ENCODE measurements at regions not wholly inside any gene's neighbourhood (a gene's known extent, or its start where the extent isn't known, plus 50 kb on each side); places are given as distances from the start of the nearest gene placed in this dataset.

DNA sequence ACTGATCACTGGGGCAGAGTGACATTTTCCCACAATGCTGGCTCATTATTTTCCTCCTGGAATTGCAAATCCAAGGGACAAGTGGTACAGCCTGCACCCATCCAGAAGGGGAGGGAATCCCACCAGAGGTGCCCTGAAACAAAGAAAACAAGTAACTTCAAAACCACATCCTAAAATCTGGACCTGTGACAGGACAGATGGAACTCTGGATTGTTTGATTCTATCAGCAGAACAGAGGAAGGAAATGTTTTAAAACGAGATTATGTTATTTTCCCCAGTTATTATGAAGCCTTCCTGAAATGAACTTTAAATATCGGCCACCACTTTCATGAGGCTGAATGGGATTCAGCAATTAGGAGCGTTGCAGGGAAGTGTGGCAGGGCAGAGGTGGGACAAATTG lies 62.2 kb upstream of the ECHDC3 start:
- peaks cover 31% of the 10 kb centered on the region for H3K4me1 ChIP-seq (ENCODE audit: insufficient read depth, low read length, poor library complexity, severe bottlenecking)
- CTCF ChIA-PET = no interaction called here
- peaks cover 3% of the 10 kb centered on the region for H3K9me3 ChIP-seq (ENCODE audit: low read depth, low read length, poor library complexity, severe bottlenecking)
- no peak overlapping the region for H3K4me3 ChIP-seq (ENCODE audit: low read depth, low read length, poor library complexity, severe bottlenecking)
- no peaks in the 10 kb centered on the region for H3K36me3 ChIP-seq (ENCODE audit: insufficient read depth, low read length, poor library complexity, severe bottlenecking)
- TF ChIP-seq EZH2 (IDR thresholded peaks at IDR 0.05; ENCODE audit: borderline replicate concordance, low read depth, low read length, poor library complexity, severe bottlenecking) = no peak
- TF ChIP-seq, protein P1, sequence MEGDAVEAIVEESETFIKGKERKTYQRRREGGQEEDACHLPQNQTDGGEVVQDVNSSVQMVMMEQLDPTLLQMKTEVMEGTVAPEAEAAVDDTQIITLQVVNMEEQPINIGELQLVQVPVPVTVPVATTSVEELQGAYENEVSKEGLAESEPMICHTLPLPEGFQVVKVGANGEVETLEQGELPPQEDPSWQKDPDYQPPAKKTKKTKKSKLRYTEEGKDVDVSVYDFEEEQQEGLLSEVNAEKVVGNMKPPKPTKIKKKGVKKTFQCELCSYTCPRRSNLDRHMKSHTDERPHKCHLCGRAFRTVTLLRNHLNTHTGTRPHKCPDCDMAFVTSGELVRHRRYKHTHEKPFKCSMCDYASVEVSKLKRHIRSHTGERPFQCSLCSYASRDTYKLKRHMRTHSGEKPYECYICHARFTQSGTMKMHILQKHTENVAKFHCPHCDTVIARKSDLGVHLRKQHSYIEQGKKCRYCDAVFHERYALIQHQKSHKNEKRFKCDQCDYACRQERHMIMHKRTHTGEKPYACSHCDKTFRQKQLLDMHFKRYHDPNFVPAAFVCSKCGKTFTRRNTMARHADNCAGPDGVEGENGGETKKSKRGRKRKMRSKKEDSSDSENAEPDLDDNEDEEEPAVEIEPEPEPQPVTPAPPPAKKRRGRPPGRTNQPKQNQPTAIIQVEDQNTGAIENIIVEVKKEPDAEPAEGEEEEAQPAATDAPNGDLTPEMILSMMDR (conservative IDR thresholded peaks at IDR 0.05; ENCODE audit: low read depth, low read length) = no peak
- H3K27me3 ChIP-seq (replicated peaks; ENCODE audit: insufficient read depth, low read depth, low read length, poor library complexity) = no peaks in the 10 kb centered on the region
- DNase-seq (ENCODE audit: low spot score) = no peak
- H3K27ac ChIP-seq (ENCODE audit: low read depth, low read length, poor library complexity, severe bottlenecking) = no peak overlapping the region
- intact Hi-C loops (cut with micrococcal nuclease; ENCODE audit: unreplicated experiment) = no loop called here
- POLR2A ChIA-PET (ENCODE audit: low non-redundant PET) = no interaction called here
- BruUV-seq (replicated peaks) = no TSS peak

DNA sequence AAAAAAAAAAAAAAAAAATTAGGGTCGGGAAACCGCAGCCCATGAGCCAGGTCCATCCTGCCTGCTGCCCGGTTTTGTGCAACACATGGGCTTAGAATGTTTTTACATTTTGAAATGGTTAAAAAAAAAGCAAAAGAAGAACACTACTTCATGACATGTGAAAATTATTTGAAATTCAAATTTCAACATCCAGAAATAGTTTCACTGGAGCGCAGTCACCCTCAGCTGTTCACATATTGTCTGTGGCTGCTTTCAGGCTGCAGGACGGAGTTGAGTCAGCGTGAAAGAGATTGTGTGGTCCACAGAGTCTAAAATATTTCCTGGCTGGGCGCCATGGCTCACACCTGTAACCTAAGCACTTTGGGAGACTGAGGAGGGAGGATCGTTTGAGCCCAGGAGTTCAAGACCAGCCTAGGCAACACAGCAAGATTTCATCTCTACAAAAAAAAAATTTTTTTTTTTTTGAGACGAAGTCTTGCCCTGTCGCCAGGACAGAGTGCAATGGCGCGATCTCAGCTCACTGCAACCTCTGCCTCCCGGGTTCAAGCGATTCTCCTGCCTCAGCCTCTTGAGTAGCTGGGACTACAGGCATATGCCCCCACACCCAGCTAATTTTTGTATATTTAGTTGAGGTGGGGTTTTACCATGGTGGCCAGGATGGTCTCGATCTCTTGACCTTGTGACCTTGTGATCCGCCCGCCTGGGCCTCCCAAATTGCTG lies 63.9 kb upstream of the ECHDC3 start:
- H3K27me3 ChIP-seq (replicated peaks; ENCODE audit: insufficient read depth, low read depth, low read length, poor library complexity) = no peaks in the 10 kb centered on the region
- DNase-seq (ENCODE audit: low spot score) = no peak
- no peak for TF ChIP-seq EZH2 (IDR thresholded peaks at IDR 0.05; ENCODE audit: borderline replicate concordance, low read depth, low read length, poor library complexity, severe bottlenecking)
- H3K27ac ChIP-seq (ENCODE audit: low read depth, low read length, poor library complexity, severe bottlenecking) = no peak overlapping the region
- H3K9me3 ChIP-seq (ENCODE audit: low read depth, low read length, poor library complexity, severe bottlenecking) = peaks cover 3% of the 10 kb centered on the region
- CTCF ChIA-PET = interaction anchor here (0.6 kb wide), 1 partner anchor 308 kb away, joined by 4 read pairs; no protein-coding TSS in a partner anchor
- no peak overlapping the region for H3K4me3 ChIP-seq (ENCODE audit: low read depth, low read length, poor library complexity, severe bottlenecking)
- H3K36me3 ChIP-seq (ENCODE audit: insufficient read depth, low read length, poor library complexity, severe bottlenecking) = no peaks in the 10 kb centered on the region
- no TSS peak for BruUV-seq (replicated peaks)
- POLR2A ChIA-PET (ENCODE audit: low non-redundant PET) = interaction anchor here (0.6 kb wide), 1 partner anchor 578 kb away, joined by 3 read pairs; no protein-coding TSS in a partner anchor
- intact Hi-C loops (cut with micrococcal nuclease; ENCODE audit: unreplicated experiment) = no loop called here
- peaks cover 32% of the 10 kb centered on the region for H3K4me1 ChIP-seq (ENCODE audit: insufficient read depth, low read length, poor library complexity, severe bottlenecking)

DNA sequence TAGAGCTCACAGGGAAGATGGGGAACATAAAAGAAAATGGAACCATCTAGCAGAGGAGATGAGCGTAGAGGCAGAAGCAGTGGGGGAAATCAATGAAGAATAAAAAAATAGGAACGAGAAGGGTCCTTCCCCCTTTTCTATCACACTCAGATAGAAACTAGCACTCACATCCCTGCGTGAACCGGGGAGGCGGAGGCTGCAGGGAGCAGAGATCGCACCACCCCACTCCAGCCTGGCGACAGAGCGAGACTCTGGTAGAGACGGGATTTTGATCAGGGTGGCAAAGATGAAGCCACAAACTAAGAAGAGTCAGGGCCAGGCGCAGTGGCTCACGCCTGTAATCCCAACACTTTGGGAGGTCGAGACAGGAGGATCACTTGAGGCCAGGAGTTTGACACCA lies 64.7 kb upstream of the ECHDC3 start:
- POLR2A ChIA-PET (ENCODE audit: low non-redundant PET) = no interaction called here
- Histone ChIP-seq H3K9me3 (ENCODE audit: low read depth, low read length, poor library complexity, severe bottlenecking) (peaks cover 3% of the 10 kb centered on the region), H3K4me1 (ENCODE audit: insufficient read depth, low read length, poor library complexity, severe bottlenecking) (peaks cover 32% of the 10 kb centered on the region), H3K27me3 (replicated peaks; ENCODE audit: insufficient read depth, low read depth, low read length, poor library complexity) (no peaks in the 10 kb centered on the region), H3K36me3 (ENCODE audit: insufficient read depth, low read length, poor library complexity, severe bottlenecking) (no peaks in the 10 kb centered on the region), H3K4me3 (ENCODE audit: low read depth, low read length, poor library complexity, severe bottlenecking) (no peak overlapping the region), H3K27ac (ENCODE audit: low read depth, low read length, poor library complexity, severe bottlenecking) (no peak overlapping the region)
- TF ChIP-seq, protein P1 (conservative IDR thresholded peaks at IDR 0.05; ENCODE audit: low read depth, low read length) = no peak
- TF ChIP-seq EZH2 (IDR thresholded peaks at IDR 0.05; ENCODE audit: borderline replicate concordance, low read depth, low read length, poor library complexity, severe bottlenecking) = no peak
- BruUV-seq (replicated peaks) = no TSS peak
- CTCF ChIA-PET = interaction anchor here (0.6 kb wide), 1 partner anchor 309 kb away, joined by 4 read pairs; no protein-coding TSS in a partner anchor
- intact Hi-C loops (cut with micrococcal nuclease; ENCODE audit: unreplicated experiment) = no loop called here
- no peak for DNase-seq (ENCODE audit: low spot score)
